GM12878 (cell line): ENCODE measurements at regions not wholly inside any gene's neighbourhood (a gene's known extent, or its start where the extent isn't known, plus 50 kb on each side); places are given as distances from the start of the nearest gene placed in this dataset.

ENCODE experiments used
- ATAC-seq: fragments of 200-7000 bp; cut with Tn5 transposase; 3 replicates; pipeline ENCODE4 v1.9.1; 2020; ENCODE audit warnings: mild to moderate bottlenecking, moderate library complexity
- BruUV-seq: library from RNA; stranded (reverse); fragments of 400-500 nt; replicated peaks from 2 replicates; lab custom pipeline; 2021; lab: Mats Ljungman, UMichigan
- CTCF ChIA-PET: fragments of 300-600 bp; sonication (Branson Sonifier 250); formaldehyde crosslinking; extraction: SDS; loops from one replicate; lab custom pipeline; 2021; ENCODE audit warnings: inconsistent platforms; lab: Yijun Ruan, JAX
- POLR2A ChIA-PET: fragments of 350-600 bp; formaldehyde crosslinking; extraction: SDS; loops from one replicate; lab custom pipeline; 2021; ENCODE audit warnings: inconsistent platforms; lab: Charles Lee
- RAD21 ChIA-PET: fragments of 300-600 bp; sonication (Branson Sonifier 250); formaldehyde crosslinking; loops from one replicate; lab custom pipeline; 2023; ENCODE audit warnings: antibody characterized with exemption; ENCODE audit not compliant: unreplicated experiment; lab: Charles Lee
- SMC1A ChIA-PET: fragments of 300-600 bp; sonication (Branson Sonifier 250); formaldehyde crosslinking; loops from one replicate; lab custom pipeline; 2023; ENCODE audit not compliant: unreplicated experiment, uncharacterized antibody; lab: Charles Lee
- DNase-seq: peaks from one replicate; pipeline ENCODE4 v3.0.0-alpha.2; 2011; ENCODE audit warnings: low read depth, low spot score
- FAIRE-seq: peaks from 3 replicates; lab custom pipeline; 2011; peaks lifted over from hg19 to GRCh38; lab: Jason Lieb, UNC
- H2AFZ ChIP-seq: 2 replicates; pipeline ENCODE4 v1.6.0; 2011; ENCODE audit warnings: low read depth, low read length, control low read depth; ENCODE audit not compliant: control insufficient read depth
- H3K27ac ChIP-seq: 2 replicates; pipeline ENCODE4 v1.5.1; 2011; ENCODE audit warnings: control low read depth; ENCODE audit not compliant: control insufficient read depth, insufficient read depth
- H3K27me3 ChIP-seq, 2 experiments: replicated peaks in 1 of 2; 2 replicates each; pipeline versions ENCODE4 v1.6.0 to v1.6.1; 2011; ENCODE audit warnings: low read length in 1 of 2; ENCODE audit not compliant: control insufficient read depth in 2 of 2, insufficient read depth in 2 of 2
- H3K36me3 ChIP-seq, 2 experiments: 2 replicates each; pipeline ENCODE4 v1.5.1; 2011; ENCODE audit warnings: low read length in 1 of 2; ENCODE audit not compliant: control insufficient read depth in 2 of 2, insufficient read depth in 2 of 2
- H3K4me1 ChIP-seq: 2 replicates; pipeline ENCODE4 v1.6.1; 2011; ENCODE audit warnings: mild to moderate bottlenecking, low read length, moderate library complexity, mixed read lengths; ENCODE audit not compliant: control insufficient read depth, insufficient read depth
- H3K4me2 ChIP-seq: 2 replicates; pipeline ENCODE4 v1.6.0; 2011; ENCODE audit warnings: control low read depth; ENCODE audit not compliant: control insufficient read depth, insufficient read depth
- H3K4me3 ChIP-seq: fragments of 200-600 bp; sonication (generic); 2 replicates; pipeline ENCODE4 v1.5.1; 2016
- H3K79me2 ChIP-seq: 2 replicates; pipeline ENCODE4 v1.6.0; 2011; ENCODE audit warnings: low read length; ENCODE audit not compliant: control insufficient read depth, insufficient read depth
- H3K9ac ChIP-seq: 2 replicates; pipeline ENCODE4 v1.8.0; 2011; ENCODE audit warnings: low read length, control low read depth, mixed read lengths; ENCODE audit not compliant: control insufficient read depth, insufficient read depth
- H3K9me3 ChIP-seq: replicated peaks from 3 replicates; pipeline ENCODE4 v1.5.1; 2011; ENCODE audit warnings: mild to moderate bottlenecking, low read length; ENCODE audit not compliant: control insufficient read depth, insufficient read depth
- H4K20me1 ChIP-seq: 2 replicates; pipeline ENCODE4 v1.6.0; 2011; ENCODE audit not compliant: control insufficient read depth, insufficient read depth
- EP300 ChIP-seq, 2 experiments: fragments of 150-350 bp in 1 of 2; IDR thresholded peaks; 2 replicates each; pipeline ENCODE4 v1.6.1; 2011 to 2012; ENCODE audit warnings: low read depth in 2 of 2, low read length in 2 of 2, borderline replicate concordance in 1 of 2, improper control_type of control experiment in 1 of 2, inconsistent platforms in 1 of 2; ENCODE audit not compliant: control insufficient read depth in 1 of 2
- NFIC ChIP-seq: IDR thresholded peaks from 2 replicates; pipeline ENCODE4 v1.6.1; 2012; ENCODE audit warnings: low read depth, mild to moderate bottlenecking, inconsistent platforms, low read length, moderate library complexity
- NR2C1 ChIP-seq: fragments of 450-650 bp; IDR thresholded peaks from 2 replicates; pipeline ENCODE4 v1.6.1; 2017; ENCODE audit warnings: antibody characterized with exemption, mild to moderate bottlenecking, moderate library complexity
- SREBF1 ChIP-seq: IDR thresholded peaks from 2 replicates; pipeline ENCODE4 v1.6.1; 2012; ENCODE audit warnings: mild to moderate bottlenecking, low read length
- WGBS: methylation state at CpG from one replicate; pipeline ENCODE4 v1.1.6; 2016; ENCODE audit warnings: low lambda C conversion rate; ENCODE audit not compliant: insufficient replicate concordance, insufficient coverage; ENCODE audit errors: missing lambda C conversion rate; 5-methylcytosine and 5-hydroxymethylcytosine counted together
- in situ Hi-C: fragments of 300-500 bp; cut with MboI; formaldehyde crosslinking; loops from 9 replicates; pipeline ENCODE4 v1.14.3; 2018; ENCODE audit warnings: mixed read lengths
- intact Hi-C: fragments of 100-400 bp; cut with micrococcal nuclease; formaldehyde crosslinking; loops from one replicate; pipeline ENCODE4 v1.14.2; 2022; ENCODE audit not compliant: unreplicated experiment
- TF ChIP-seq, protein P1 (sequence below): fragments of 150-350 bp; IDR thresholded peaks from 2 replicates; pipeline ENCODE4 v1.6.1; 2016; ENCODE audit warnings: low read depth, low read length

DNA sequence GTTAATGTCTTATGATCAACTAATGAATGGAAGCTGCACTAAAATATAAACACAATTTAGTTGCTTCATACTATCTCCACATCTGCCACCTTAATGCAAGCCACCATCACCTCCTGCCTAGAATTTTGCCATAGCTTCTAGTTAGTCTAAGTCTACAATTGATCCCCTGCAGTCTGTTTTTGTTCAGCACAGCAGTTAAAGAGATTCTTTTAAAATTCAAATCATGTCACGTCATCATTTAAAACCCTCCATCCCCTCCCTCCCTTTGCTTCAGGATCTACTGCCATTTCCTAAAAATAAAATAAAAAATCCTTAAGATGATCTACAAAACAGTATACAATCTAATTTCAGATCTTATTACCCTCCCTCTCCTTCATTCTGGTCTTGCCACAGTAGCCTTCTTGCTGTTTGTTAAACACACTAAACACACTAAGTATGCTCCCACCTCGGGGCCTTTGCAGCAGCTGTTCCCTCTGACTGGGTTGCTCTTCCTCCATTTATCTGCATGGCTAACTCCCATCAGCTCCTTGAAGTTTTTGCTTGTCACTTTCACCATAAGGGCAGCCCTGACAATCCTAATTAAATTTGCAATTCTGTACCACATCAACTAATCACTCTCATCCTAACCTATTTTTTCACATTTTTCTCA is 97.0 kb upstream of the FOXP2 start:
- no peak overlapping the region for H3K4me2 ChIP-seq
- in situ Hi-C loops (no loop called here), intact Hi-C loops (no loop called here)
- no peaks in the 10 kb centered on the region for H3K4me1 ChIP-seq
- whole genome bisulfite sequencing = 25% methylated on average over 2 of the region's 2 CpGs
- H3K27ac ChIP-seq = no peak overlapping the region
- no peaks in the 10 kb centered on the region for H3K27me3 ChIP-seq
- no peaks in the 10 kb centered on the region for H3K36me3 ChIP-seq
- ATAC-seq (no peak), DNase-seq (no peak)
- no peak overlapping the region for H3K4me3 ChIP-seq
- no peaks in the 10 kb centered on the region for H3K9me3 ChIP-seq
- SMC1A ChIA-PET = no interaction called here
- POLR2A ChIA-PET = no interaction called here
- H4K20me1 ChIP-seq = no peaks in the 10 kb centered on the region
- no TSS peak for BruUV-seq
- RAD21 ChIA-PET = no interaction called here
- no peak overlapping the region for H2AFZ ChIP-seq
- TF ChIP-seq EP300 (IDR thresholded peaks at IDR 0.05; ENCODE audit: borderline replicate concordance in 1 of 2, control insufficient read depth in 1 of 2, low read depth in 2 of 2, low read length in 2 of 2) (no peak), NR2C1 (no peak), NFIC (no peak), SREBF1 (no peak)
- TF ChIP-seq, protein P1, sequence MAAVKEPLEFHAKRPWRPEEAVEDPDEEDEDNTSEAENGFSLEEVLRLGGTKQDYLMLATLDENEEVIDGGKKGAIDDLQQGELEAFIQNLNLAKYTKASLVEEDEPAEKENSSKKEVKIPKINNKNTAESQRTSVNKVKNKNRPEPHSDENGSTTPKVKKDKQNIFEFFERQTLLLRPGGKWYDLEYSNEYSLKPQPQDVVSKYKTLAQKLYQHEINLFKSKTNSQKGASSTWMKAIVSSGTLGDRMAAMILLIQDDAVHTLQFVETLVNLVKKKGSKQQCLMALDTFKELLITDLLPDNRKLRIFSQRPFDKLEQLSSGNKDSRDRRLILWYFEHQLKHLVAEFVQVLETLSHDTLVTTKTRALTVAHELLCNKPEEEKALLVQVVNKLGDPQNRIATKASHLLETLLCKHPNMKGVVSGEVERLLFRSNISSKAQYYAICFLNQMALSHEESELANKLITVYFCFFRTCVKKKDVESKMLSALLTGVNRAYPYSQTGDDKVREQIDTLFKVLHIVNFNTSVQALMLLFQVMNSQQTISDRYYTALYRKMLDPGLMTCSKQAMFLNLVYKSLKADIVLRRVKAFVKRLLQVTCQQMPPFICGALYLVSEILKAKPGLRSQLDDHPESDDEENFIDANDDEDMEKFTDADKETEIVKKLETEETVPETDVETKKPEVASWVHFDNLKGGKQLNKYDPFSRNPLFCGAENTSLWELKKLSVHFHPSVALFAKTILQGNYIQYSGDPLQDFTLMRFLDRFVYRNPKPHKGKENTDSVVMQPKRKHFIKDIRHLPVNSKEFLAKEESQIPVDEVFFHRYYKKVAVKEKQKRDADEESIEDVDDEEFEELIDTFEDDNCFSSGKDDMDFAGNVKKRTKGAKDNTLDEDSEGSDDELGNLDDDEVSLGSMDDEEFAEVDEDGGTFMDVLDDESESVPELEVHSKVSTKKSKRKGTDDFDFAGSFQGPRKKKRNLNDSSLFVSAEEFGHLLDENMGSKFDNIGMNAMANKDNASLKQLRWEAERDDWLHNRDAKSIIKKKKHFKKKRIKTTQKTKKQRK = no peak
- TF ChIP-seq, all 136 proteins: peak for 0
- no peak for FAIRE-seq
- no peaks in the 10 kb centered on the region for H3K79me2 ChIP-seq
- H3K9ac ChIP-seq = no peak overlapping the region
- CTCF ChIA-PET = no interaction called here
